GDM1 (cell line): ENCODE measurements at regions not wholly inside any gene's neighbourhood (a gene's known extent, or its start where the extent isn't known, plus 50 kb on each side); places are given as distances from the start of the nearest gene placed in this dataset.

Experiments
- DNase-seq: peaks from one replicate; lab custom pipeline; 2025; lab: John Stamatoyannopoulos, UW

GRCh38 chr2:239778042-239778851 lies 246.9 kb downstream of the NDUFA10 start:
- no peak for DNase-seq

GRCh38 chr2:239777219-239777618 lies 247.9 kb downstream of the NDUFA10 start:
- DNase-seq: no peak

DNA sequence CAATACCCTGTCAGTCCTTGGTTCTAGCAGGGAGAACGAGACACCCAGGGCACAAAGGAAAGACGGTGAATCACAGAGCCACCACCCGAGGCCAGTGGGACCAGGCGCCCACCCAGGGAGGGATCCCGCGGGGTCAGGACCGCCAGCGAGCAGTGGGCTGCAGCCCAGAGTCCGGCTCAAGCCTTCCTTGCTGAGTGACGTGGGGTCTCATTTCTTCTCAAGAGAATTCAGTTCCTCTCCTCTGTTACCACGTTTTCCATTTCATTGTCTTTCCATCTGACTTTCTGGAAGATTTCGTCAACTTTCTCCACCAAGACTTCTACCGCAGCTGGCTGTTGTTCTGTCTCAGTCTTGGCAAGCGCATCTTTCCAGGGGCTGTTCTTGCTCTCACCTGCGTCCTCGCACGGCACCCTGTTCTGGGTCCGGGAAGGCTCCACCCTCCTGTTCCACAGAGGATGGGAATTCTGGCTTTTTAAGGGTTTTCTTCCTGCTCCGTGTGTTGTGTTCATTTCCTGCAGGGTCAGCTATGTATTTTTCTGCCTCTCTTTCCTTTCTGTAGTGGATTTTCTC lies 248.6 kb downstream of the NDUFA10 start:
- DNase-seq: no peak

DNA sequence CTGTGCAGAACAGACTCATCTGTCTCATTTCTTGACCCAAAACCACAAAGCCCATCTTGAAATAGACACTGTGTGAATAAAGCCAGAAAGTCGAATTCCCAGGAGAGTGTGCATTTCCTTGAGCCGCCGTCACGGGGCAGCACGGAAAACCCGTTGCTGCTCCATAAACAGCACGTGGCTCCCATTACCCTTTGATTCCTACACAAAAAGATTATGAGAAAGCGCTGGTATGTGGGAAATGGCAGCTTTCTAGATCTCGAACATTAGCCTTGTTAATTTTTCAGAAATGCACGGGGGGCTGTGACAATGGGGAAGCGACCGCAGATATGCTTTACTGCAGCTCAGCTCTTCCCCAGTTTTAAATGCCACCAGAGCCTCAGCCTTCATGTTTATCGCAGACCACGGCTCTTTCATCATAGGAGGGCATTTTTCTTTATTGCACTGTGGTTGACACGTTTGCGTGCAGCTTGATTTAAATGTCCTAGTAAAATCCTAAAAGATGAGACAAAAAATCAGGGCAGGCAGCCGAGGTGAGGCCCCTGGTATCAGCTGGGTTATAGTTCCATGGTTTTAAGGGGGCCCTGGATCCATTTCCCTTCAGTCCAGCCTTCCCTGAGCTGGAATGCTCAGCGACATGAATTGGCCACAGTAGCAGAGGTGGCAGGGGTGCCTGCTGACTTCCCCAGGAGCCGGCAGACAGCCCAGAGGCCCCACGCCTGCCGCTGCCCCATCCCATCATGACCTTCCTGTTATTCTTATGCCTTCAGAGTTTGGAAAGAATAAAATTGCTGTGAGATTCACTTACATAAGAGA lies 249.3 kb downstream of the NDUFA10 start:
- no peak for DNase-seq

GRCh38 chr2:239774933-239775622 lies 250.1 kb downstream of the NDUFA10 start:
- no peak for DNase-seq

DNA sequence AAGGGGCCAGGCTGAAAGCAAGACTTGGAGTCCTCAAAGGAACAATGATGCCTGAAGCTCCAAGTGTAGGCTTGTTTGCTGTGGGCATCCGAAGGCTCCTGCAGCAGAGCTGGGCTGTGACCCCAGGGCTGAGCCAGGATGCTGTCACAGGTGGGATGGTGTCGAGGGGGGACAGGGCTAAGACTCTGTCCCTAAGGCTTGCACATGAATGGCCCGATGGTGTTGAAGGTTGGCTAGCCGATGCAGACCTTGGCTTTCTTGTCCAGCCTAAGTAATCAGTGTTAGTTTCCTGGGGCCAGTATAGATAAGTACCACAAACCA lies 251.0 kb downstream of the NDUFA10 start:
- no peak for DNase-seq

DNA sequence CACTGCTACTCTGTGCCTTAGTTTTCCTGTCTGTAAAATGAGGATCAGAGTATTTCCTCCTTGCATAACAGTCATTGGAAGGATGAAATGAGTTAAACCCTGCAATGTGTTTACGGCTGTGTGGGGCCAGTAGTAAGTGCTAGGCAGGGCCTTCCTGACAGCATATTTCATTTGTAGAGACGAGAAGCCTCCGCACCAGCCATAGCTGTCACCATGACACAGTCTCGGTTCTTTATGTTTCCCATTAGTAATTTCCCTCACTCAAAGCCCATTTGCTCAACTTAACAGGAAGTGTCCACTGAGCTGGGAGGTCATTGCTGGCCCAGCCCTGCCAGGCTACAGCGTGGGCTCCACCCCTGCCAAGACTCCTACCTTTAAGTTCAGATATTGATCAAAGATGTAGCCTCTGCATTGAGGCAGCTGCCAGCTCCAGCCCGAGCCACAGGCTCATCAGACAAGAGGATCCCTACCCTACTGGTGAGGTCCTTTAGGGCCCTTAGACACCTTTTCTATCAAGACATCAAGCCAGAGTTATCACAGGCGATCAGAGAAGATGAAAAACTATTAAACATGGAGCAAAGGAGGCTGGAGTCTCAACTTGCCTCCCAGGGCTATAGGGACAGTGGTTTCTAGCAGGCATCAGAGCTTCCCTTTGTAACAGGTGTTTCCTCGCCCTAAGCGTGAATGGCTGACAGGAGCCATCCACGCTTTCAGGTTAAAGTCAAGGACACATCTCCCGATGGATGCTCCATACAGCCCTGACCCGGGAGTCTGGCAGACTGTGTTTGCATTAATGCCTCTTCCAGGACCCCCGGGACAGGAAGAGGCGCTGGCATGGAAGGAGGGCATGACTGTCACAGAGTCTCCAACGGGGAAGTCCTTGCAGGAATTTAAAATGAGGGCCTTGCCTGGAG lies 251.7 kb downstream of the NDUFA10 start:
- DNase-seq: no peak

DNA sequence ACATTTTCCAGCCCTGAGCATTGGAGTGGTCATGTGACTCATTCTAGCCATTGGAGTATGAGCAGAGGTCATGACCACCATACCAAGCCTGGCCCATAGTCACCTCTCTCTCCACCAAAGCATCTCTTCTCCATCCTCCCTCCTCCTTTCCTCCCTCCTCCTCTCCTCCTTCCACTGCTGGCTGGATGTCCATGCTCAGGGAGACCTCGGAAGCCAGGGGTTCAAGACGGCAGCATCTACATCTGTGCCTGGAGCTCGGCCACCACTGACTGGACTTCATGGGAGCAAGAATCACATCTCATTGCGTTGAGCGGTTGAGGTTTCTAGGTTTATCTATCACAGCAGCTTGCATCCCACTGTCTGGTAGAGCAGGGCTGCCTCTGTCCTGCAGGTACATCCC lies 252.4 kb downstream of the NDUFA10 start:
- no peak for DNase-seq

DNA sequence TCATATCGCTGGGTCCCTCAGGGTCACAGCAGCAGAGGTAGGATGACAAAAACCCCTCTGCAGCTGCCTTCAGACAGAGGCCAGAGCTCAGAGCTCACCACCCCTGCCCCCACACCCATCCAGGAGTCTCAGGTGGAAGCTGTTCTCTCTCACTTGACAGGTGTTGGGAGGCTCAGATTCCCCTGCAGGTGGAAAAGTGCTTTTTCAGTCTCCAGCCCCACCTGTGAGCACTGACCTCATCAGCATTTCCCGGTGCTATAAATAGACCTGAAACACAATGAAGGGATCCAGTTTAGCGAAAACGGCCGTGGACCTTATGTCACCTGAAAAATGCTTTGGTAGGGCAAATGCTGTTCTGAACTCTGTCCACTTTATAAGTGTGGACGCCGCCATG lies 254.9 kb downstream of the NDUFA10 start:
- no peak for DNase-seq

- DNase-seq: no peak
Observed at GRCh38 chr2:239769554-239770245, 255.4 kb downstream of the NDUFA10 start.

GRCh38 chr2:239768907-239769553 lies 256.1 kb downstream of the NDUFA10 start:
- no peak for DNase-seq

GRCh38 chr2:239768031-239768790 lies 256.9 kb downstream of the NDUFA10 start:
- no peak for DNase-seq

GRCh38 chr2:239767021-239767905 lies 257.9 kb downstream of the NDUFA10 start:
- DNase-seq: no peak

DNA sequence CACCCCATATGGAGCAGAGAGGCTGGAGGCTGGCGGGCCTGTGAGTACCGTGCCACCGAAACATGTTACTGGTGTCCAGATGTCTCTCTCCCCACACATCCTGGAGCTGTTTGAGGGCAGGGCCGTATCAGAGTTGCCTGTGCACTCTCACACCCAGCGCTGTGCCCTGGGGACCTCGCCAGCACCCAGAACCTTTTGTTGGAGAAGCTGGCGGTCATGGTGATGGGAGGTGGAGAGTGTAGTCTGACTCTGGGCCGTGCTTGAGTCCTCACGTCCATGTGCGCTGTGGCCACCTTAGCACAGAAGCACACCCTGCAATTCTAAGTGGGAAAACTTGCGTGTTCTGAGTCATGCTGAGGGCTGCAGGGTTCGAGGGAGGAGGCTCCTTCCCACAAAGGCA lies 259.2 kb downstream of the NDUFA10 start:
- no peak for DNase-seq

GRCh38 chr2:239765076-239765845 lies 259.9 kb downstream of the NDUFA10 start:
- no peak for DNase-seq

GRCh38 chr2:239763433-239764097 lies 261.6 kb downstream of the NDUFA10 start:
- no peak for DNase-seq

DNA sequence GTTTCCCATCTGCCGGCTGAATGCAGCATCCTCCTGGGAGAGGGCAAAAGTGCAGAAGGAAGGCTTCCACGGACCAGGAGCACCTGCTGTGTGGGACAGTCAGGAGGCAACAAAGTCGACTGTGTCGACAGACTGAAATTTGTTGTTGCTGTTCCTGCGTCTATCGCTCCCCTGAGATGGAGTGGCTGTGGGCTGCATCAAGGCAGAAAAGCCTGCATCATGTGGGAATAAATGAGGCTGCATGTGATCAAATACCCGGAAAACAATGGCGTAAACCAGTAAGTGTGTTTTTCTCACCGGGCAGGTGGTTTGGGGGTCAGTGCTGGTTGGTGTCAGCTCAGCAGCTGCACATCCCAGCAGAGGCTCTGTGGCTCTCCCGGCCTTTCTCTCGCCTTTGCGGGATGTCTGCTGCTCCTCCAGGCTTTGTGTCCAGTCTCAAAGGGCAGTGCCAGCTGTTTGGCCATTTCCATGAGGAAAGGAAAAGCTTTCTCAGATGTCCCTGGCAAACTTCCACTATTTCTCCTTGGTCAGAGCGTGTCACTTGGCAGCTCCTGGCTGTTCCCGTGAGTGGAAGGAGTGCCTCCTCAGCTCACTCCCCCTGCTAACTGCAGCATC lies 262.4 kb downstream of the NDUFA10 start:
- no peak for DNase-seq
